Inferior parietal cortex (tissue), 1 donor: ENCODE measurements at regions not wholly inside any gene's neighbourhood (a gene's known extent, or its start where the extent isn't known, plus 50 kb on each side); places are given as distances from the start of the nearest gene placed in this dataset.
"Not testable (repeated sequence)": the region's sequence is repeated elsewhere in the genome, so short reads cannot be mapped to it uniquely, and the experiment has no call there.

Experiments used
- DNase-seq: peaks from one replicate; pipeline ENCODE4 v3.0.0-alpha.2; 2016; ENCODE audit errors: extremely low spot score

DNA sequence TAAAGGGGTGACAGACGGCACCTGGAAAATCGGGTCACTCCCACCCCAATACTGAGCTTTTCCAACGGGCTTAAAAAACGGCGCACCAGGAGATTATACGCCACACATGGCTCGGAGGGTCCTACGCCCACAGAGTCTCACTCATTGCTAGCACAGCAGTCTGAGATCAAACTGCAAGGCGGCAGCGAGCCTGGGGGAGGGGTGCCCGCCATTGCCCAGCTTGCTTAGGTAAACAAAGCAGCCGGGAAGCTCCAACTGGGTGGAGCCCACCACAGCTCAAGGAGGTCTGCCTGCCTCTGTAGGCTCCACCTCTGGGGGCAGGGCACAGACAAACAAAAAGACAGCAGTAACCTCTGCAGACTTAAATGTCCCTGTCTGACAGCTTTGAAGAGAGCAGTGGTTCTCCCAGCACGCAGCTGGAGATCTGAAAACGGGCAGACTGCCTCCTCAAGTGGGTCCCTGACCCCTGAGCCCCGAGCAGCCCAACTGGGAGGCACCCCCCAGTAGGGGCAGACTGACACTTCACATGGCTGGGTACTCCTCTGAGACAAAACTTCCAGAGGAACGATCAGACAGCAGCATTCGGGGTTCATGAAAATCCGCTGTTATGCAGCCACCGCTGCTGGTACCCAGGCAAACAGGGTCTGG lies 162.8 kb upstream of the GJE1 start:
- DNase-seq, result not testable (repeated sequence)

DNA sequence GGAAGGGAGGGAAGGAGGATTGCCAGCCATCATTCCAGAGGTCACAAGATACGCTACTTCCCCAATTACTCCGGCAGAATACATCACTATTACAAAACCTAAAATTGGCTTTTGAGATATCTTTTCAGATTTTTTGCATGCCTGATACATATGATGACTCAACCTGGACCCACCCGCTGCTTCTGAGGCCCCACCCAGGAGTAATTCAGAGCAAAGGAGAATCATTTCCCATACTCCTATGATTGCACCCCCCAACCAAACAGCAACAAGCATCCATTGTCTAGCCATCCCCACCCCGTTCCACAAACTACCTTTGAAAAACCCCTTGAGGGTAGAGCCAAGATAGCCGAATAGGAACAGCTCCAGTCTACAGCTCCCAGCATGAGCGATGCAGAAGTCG lies 163.5 kb upstream of the GJE1 start:
- DNase-seq, result no peak

- no peak for DNase-seq
These were observed 164.1 kb upstream of the GJE1 start for GRCh38 chr6:141968632-141969031.

DNA sequence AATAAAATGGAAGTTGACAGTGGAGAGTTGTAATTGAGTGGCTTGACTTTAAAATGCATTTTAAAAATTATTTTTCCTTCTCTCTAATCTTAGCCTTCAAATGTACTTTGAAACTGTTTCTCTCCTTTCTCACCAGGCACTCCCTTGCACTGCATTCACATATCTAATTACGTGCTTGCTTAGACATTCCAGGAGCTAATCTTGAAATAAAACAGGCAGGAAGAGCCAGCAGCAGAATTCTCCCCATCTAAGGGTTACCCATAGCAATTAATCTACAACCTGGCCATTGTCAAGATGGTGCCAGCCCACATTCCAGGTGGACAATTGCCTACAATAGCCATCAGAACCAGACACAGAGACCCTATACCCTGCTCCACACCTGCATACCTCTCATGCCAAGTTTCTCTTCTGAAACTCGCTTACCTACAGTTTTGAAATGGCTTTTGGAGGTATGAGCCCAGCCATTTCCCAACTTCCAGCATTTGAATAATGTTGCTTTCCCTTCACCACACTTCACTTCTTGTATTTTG lies 167.6 kb upstream of the GJE1 start:
- DNase-seq, result no peak

DNA sequence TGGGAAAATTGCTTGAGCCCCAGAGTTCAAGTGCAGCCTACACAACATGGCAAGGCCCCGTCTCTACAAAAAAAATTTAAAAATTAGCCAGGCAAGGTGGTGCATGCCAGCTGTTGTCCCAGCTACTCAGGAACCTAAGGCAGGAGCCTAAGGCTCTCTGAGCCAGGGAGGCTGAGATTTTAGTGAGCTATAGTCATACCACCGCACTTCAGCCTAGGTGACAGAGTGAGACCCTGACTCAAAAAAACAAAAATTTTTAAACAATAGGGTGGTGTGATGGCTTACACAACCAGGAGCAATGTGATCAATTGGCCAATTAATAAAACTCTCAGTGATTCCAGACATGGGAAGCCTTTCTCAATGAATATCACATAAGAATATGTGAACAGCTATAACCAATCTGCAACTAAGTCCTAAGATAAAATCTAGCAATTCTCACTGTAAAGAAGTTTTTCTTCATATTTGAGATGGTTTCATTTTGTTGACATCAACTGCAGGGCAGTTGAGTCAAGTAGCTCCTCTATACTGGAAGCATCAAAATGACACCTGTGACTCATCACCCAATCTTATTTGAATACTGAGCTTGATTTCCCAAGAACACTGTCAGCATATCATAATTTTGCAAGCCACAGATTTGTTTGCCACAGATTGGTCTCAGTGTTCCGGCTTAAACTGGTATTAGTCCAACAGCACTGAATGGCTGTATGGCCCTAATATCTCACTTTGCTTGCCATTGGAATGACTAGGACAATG lies 169.0 kb upstream of the GJE1 start:
- no peak for DNase-seq

DNA sequence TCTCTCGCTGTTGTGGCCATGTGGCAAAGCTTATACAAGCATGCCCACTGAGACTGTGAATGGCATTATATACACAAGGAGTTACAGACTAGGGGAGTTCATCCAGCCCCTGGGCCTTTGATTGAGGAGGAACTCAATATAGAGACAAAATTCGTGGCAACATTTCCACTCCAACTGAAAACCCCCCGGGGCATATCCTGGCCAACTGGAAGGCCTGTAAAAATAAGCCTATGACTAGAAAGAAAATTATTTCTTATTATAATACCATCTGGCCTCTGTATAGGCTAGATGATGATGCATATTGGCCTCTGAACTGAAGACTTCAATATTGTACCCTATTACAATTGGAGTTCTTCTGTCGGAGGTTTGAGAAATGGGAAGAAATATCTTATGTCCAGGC lies 175.5 kb upstream of the GJE1 start:
- no peak for DNase-seq

GRCh38 chr6:141956868-141957267 lies 175.9 kb upstream of the GJE1 start:
- no peak for DNase-seq

- DNase-seq, result peak; percentile 9
These were observed 176.5 kb upstream of the GJE1 start for GRCh38 chr6:141956046-141956761.

- no peak for DNase-seq
These were observed 179.7 kb upstream of the GJE1 start for GRCh38 chr6:141953072-141953471.

DNA sequence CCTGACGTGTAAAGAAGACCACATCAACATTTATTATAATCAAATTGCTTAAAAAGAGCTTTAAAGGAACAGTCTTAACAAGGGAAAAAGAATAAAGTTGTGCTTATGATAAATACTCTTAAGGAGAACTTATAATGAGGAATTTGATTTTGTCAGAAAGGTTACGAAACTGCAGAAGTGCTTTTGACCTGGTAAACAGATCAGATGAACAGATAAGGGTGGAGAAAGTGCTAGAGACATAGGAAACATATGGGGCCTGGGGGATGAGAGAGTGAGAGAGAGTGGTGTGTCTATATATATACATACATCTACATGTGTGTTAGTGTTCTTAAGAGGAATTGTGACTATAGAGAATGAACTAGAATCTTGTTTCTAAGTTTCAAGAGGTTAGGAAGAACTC lies 186.2 kb upstream of the GJE1 start:
- no peak for DNase-seq

DNA sequence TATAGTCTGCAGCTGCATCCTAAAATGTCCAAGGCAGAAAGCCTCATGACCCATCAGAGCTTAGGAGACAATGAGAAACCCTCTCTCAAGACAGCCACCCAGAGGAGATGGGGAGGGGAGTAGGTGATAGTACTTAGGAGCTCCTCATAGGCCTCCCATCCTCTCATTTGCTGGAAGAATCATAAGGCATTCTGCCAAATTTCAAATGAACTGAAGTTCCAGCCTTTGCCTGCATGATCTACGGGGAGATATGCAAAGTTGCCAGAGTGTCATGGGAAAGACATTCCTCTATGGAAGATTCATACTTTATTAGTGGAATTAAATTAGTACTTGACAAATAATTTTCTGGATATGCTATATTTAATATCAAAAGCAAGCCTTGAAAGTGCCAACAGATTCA lies 194.1 kb upstream of the GJE1 start:
- no peak for DNase-seq

GRCh38 chr6:141932685-141933084 lies 200.0 kb upstream of the GJE1 start:
- no peak for DNase-seq

DNA sequence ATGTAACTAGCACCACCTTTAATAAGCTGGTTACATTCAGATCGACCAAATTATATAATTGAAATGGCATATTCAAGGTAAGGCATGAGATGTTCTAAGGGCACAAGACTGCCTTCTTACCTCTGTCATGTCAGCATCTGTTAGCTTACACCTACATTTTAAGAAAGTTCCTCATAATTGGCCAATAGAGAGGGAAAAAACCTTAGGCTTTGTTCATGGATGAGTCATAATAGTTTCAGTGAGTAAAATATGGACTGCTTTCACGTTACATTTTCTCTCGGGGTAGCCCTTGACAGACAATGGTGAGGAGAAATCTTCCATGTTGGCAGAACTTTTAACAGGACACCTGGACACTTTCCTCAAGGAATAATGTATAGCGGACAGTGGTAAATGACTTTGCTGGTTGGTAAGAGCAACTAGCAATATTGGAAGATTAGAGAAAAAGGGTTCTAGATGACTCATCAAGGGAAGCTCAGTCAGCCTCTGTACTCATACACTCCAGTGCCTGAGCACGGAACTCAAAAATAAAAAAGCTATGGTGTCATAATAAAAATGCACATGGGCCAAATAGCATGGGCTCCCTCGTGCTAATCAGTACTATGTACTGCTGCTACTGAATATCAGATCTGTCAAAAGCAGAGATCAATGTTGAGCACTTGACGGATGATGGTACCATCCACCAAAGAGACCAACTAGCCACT lies 206.4 kb upstream of the GJE1 start:
- DNase-seq, result not testable (repeated sequence)

DNA sequence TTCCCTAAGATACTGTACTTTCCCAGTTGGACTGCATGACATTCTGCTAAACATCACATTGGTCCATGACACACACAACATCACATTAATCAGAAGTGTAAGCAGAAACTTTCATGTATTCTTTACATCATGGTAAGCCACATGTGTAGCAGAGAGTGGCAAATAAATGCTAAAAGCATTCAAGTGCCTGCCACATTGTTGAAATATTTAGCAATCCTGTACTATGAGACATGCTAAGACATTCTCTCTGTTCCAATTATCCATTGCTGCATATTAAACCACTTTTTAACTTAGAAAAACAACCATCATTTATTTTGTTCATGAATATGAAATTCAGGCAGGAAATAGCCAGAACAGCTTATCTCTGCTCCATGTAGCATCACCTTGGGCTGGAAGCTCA lies 207.7 kb upstream of the GJE1 start:
- no peak for DNase-seq

- DNase-seq, result no peak
These were observed 209.8 kb upstream of the GJE1 start for GRCh38 chr6:141922898-141923297.

DNA sequence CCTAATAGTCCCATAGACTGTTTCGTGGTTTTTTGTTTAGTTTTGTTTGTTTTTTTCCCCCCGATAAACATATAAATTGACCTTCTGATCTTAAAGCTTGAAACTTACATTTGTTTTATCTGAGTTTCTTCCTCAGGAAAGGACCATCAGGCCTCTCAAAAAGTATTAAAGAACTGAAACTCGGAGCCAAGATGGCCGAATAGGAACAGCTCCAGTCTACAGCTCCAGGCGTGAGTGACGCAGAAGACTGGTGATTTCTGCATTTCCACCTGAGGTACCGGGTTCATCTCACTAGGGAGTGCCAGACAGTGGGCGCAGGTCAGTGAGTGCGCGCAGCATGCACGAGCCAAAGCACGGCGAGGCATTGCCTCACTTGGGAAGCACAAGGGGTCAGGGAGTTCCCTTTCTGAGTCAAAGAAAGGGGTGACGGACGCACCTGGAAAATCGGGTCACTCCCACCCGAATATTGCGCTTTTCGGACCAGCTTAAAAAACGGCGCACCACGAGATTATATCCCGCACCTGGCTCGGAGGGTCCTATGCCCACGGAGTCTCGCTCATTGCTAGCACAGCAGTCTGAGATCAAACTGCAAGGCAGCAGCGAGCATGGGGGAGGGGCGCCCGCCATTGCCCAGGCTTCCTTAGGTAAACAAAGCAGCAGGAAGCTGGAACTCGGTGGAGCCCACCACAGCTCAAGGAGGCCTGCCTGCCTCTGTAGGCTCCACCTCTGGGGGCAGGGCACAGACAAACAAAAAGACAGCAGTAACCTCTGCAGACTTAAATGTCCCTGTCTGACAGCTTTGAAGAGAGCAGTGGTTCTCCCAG lies 215.8 kb upstream of the GJE1 start:
- not testable (repeated sequence) for DNase-seq

GRCh38 chr6:141914646-141915045 lies 218.1 kb upstream of the GJE1 start:
- no peak for DNase-seq

DNA sequence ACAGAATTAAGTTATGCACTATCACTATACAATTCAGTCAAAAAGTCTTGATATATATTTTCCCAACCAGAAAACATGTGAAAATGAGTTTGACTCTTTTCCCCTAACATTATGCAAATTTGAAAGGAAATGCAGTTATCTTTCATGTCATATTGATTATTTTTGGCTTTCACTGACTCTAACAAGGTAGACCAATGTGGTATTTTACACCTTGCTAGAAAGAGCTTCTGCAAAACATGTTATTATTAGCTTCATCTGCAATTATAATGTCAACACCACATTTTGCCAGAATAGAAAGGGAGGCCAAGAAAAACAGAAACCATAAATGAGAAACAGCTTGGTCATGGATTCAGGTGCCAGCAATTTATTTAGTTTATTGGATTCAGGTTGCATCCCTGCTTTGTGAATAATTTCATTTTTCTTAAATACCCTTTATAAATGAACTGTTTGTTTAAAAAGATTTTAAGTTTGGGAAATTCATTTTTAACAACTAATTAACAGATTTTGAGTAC lies 226.1 kb upstream of the GJE1 start:
- DNase-seq, result no peak

GRCh38 chr6:141890661-141891060 lies 242.1 kb upstream of the GJE1 start:
- no peak for DNase-seq

- DNase-seq, result no peak
These were observed 247.9 kb upstream of the GJE1 start for GRCh38 chr6:141884850-141885249.

DNA sequence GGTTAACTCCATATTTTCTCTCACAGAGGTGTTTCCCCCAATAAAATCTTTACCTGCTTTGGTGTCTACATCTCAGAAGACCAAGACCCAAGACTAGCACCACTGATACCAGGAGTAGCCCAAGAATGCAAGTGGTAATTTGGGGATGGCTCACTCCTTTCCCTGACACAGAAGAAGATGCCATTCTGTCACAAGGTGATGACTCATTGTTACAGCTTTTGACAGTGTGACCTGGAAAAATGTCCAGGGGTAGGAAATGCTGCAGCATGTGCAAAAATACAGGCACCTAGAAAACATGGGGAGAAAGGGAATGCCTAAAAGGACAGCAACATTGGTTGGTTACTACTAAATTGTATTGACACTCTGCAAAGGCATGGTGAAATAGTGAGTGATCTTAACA lies 254.0 kb upstream of the GJE1 start:
- no peak for DNase-seq
